Gastroesophageal sphincter (tissue), 4 donors: ENCODE measurements at regions not wholly inside any gene's neighbourhood (a gene's known extent, or its start where the extent isn't known, plus 50 kb on each side); places are given as distances from the start of the nearest gene placed in this dataset.

Experiments used
- ATAC-seq: fragments of 150-250 bp; one replicate; pipeline ENCODE4 v1.9.1; 2016; ENCODE audit warnings: mild to moderate bottlenecking, moderate library complexity
- H3K27ac ChIP-seq, 4 donors: fragments of 200-600 bp; sonication (generic) in 3 of 4; 1 replicate in 3 of 4; 2 replicates in 1 of 4; pipeline ENCODE4 v1.5.1; 2016 to 2019
- H3K27me3 ChIP-seq: fragments of 200-600 bp; sonication (generic); one replicate; pipeline ENCODE4 v1.5.1; 2019
- H3K36me3 ChIP-seq, 2 donors: fragments of 200-600 bp; sonication (generic); one replicate each; pipeline ENCODE4 v1.5.1; 2019; ENCODE audit warnings: control low read depth in 1 of 2
- H3K4me1 ChIP-seq, 3 donors: fragments of 200-600 bp; sonication (generic); 1 replicate in 2 of 3; 2 replicates in 1 of 3; pipeline ENCODE4 v1.5.1; 2016 to 2019; ENCODE audit warnings: control low read depth in 2 of 3
- H3K4me3 ChIP-seq, 2 donors: fragments of 200-600 bp; sonication (generic); one replicate each; pipeline ENCODE4 v1.5.1; 2019; ENCODE audit warnings: mild to moderate bottlenecking in 1 of 2, moderate library complexity in 1 of 2
- H3K9me3 ChIP-seq, 3 donors: fragments of 200-600 bp; sonication (generic); one replicate each; pipeline ENCODE4 v1.5.1; 2017 to 2019; ENCODE audit warnings: control low read depth in 2 of 3
- EP300 ChIP-seq: sonication (generic); formaldehyde crosslinking; IDR thresholded peaks from one replicate; pipeline ENCODE4 v1.6.1; 2017; ENCODE audit warnings: antibody characterized with exemption, mild to moderate bottlenecking
- POLR2A ChIP-seq, 2 donors: fragments of 450-650 bp; IDR thresholded peaks; one replicate each; pipeline ENCODE4 v1.6.1; 2017; ENCODE audit warnings: antibody characterized with exemption in 2 of 2, mild to moderate bottlenecking in 2 of 2, moderate library complexity in 1 of 2
- POLR2AphosphoS5 ChIP-seq: sonication (generic); formaldehyde crosslinking; IDR thresholded peaks from one replicate; pipeline ENCODE4 v1.6.1; 2017; ENCODE audit warnings: antibody characterized with exemption
- WGBS, 2 donors: methylation state at CpG; one replicate each; pipeline ENCODE4 v1.1.5; 2018; ENCODE audit warnings: low coverage in 1 of 2; 5-methylcytosine and 5-hydroxymethylcytosine counted together
- TF ChIP-seq, protein P1 (sequence below), 4 experiments: fragments of 200-600 bp in 2 of 4; fragments of 450-650 bp in 2 of 4; sonication (generic) in 1 of 4; IDR thresholded peaks; one replicate each; pipeline ENCODE4 v1.5.1; 2017 to 2019; ENCODE audit warnings: antibody characterized with exemption in 4 of 4, mild to moderate bottlenecking in 2 of 4, moderate library complexity in 2 of 4

DNA sequence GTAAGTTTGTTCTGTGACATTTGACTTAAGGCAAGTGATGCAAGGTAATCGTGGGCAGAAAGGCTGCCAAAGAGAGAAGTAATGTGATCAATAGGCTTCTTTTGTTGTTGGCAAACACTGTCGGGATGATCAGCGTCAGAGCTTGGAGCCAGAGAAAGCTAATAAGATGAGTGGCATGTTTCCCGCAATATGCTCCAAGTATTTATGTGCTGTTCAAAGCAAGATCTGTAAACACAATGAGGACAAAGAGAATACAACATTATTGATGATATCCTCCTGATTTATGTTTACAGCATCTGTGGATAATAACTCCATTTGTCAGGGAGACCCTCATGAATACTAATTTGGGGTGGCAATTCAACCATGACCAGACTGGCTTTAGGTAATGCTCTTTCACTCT, 603.3 kb downstream of the TDRD15 start:
- no peak for TF ChIP-seq EP300
- no peak for TF ChIP-seq POLR2AphosphoS5
- TF ChIP-seq, protein P1, sequence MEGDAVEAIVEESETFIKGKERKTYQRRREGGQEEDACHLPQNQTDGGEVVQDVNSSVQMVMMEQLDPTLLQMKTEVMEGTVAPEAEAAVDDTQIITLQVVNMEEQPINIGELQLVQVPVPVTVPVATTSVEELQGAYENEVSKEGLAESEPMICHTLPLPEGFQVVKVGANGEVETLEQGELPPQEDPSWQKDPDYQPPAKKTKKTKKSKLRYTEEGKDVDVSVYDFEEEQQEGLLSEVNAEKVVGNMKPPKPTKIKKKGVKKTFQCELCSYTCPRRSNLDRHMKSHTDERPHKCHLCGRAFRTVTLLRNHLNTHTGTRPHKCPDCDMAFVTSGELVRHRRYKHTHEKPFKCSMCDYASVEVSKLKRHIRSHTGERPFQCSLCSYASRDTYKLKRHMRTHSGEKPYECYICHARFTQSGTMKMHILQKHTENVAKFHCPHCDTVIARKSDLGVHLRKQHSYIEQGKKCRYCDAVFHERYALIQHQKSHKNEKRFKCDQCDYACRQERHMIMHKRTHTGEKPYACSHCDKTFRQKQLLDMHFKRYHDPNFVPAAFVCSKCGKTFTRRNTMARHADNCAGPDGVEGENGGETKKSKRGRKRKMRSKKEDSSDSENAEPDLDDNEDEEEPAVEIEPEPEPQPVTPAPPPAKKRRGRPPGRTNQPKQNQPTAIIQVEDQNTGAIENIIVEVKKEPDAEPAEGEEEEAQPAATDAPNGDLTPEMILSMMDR (IDR thresholded peaks at IDR 0.05), result no peak
- no peak for TF ChIP-seq POLR2A (IDR thresholded peaks at IDR 0.05)
- 67 to 85% methylated on average over 3 to 4 of the region's 4 CpGs for WGBS, 2 donors
- no peaks in the 10 kb centered on the region for H3K36me3 ChIP-seq
- no peak overlapping the region for H3K27ac ChIP-seq
- H3K4me3 ChIP-seq, result no peak overlapping the region
- peaks cover 7% of the 10 kb centered on the region for H3K27me3 ChIP-seq
- ATAC-seq, result no peak
- H3K9me3 ChIP-seq, result no peaks in the 10 kb centered on the region
- H3K4me1 ChIP-seq, result no peaks in the 10 kb centered on the region

DNA sequence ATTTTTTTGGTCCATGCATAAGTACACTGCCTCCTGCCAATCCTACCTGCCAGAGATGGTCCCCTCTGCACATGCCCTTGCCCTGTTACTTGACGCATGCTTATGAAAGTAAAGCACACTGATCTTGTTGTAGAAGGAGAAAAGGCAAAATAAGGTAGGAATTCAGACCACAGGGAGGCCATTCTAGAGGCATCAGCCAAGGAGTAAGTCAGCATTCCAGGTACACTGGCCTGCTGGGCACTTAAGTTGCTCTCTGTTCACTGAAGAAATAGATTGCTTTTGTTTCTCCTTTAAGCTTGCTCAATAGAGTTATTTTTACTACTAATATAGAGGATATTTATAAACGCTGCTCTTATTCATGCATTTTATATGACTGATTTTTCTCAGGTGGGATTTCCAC, 604.4 kb downstream of the TDRD15 start:
- Histone ChIP-seq H3K27ac (no peak overlapping the region), H3K4me1 (no peaks in the 10 kb centered on the region), H3K27me3 (peaks cover 3% of the 10 kb centered on the region), H3K9me3 (no peaks in the 10 kb centered on the region), H3K4me3 (no peak overlapping the region), H3K36me3 (no peaks in the 10 kb centered on the region)
- ATAC-seq, result no peak
- TF ChIP-seq EP300, result no peak
- TF ChIP-seq, protein P1 (IDR thresholded peaks at IDR 0.05), result no peak
- TF ChIP-seq POLR2AphosphoS5, result no peak
- no peak for TF ChIP-seq POLR2A (IDR thresholded peaks at IDR 0.05)
- WGBS, 2 donors, result 86 to 88% methylated on average over 1 to 2 of the region's 2 CpGs

DNA sequence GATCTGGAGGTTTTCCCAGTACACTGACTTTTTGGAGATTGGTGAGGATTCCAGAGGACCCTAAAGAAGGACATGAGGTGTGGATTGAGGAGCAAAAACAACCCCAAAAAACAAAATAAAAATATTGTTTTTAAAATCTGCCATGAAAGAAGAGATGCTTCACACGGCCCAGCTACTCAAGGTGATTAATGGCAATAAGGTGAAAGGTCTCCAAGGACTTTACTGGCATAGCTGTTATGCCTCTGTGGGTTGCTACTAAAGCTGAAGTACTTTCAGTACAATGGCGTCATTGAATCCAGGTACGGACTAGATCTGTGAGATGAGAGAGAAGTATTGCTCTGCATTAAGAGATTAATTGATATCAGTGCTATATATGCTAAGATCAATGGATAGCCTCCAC, 606.4 kb downstream of the TDRD15 start:
- no peak for TF ChIP-seq EP300
- TF ChIP-seq, protein P1 (IDR thresholded peaks at IDR 0.05), result no peak
- WGBS, 2 donors, result 71 to 73% methylated on average over 3 of the region's 3 CpGs
- H3K27me3 ChIP-seq, result no peaks in the 10 kb centered on the region
- H3K4me3 ChIP-seq, result no peak overlapping the region
- peaks cover 0 to 6% (median 0%) of the 10 kb centered on the region in 3 donors for H3K9me3 ChIP-seq
- H3K36me3 ChIP-seq, result no peaks in the 10 kb centered on the region
- no peaks in the 10 kb centered on the region for H3K4me1 ChIP-seq
- H3K27ac ChIP-seq, result no peak overlapping the region
- no peak for ATAC-seq

DNA sequence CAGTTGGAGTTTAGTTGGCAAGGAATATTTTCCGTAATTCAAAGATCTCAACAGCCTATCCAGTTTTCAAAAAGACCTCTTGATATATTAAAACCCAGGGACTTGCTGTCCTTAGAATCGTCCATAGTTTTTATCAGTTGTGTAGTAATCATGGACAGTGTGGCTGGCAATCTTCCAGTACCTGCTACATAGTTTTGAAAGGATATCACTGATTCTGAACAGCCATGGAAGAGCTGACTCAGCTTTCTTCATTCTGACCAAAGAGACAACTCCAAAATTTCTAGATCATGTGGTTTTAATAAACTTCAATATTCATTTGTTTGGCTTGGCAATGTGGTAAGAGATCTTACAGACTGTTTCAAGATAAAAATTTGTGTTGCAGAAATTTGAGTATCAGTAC, 616.7 kb downstream of the TDRD15 start:
- no peaks in the 10 kb centered on the region for H3K9me3 ChIP-seq
- 44 to 65% methylated on average over 2 of the region's 2 CpGs for WGBS, 2 donors
- no peaks in the 10 kb centered on the region for H3K27me3 ChIP-seq
- no peak for ATAC-seq
- H3K27ac ChIP-seq, result no peak overlapping the region
- H3K4me1 ChIP-seq, result no peaks in the 10 kb centered on the region
- no peak overlapping the region for H3K4me3 ChIP-seq
- TF ChIP-seq POLR2AphosphoS5 (no peak), POLR2A (IDR thresholded peaks at IDR 0.05) (no peak), EP300 (no peak)
- TF ChIP-seq, protein P1 (IDR thresholded peaks at IDR 0.05), result no peak
- H3K36me3 ChIP-seq, result no peaks in the 10 kb centered on the region

DNA sequence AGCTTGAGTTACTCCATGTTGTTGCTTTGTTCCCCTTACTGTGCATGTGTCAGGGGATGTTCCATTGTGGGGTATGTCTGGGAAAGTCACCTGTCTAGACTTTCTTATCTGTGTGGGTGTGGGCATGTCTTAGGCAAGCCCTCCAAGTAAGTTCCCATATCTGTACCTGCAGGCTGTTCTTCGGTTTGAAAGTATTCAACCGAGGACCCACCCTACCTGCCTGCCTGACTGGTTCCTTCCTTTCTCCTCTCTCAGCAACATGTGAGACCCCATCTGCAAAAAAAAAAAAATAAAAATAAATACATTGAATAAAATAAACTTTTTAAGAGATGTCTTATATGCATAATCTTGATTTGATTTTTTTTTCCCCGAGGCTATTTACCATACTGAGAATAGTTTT, 622.7 kb downstream of the TDRD15 start:
- no peak overlapping the region for H3K27ac ChIP-seq
- H3K9me3 ChIP-seq, result peaks cover 0 to 10% (median 0%) of the 10 kb centered on the region in 3 donors
- H3K4me3 ChIP-seq, result no peak overlapping the region
- H3K4me1 ChIP-seq, result no peaks in the 10 kb centered on the region
- H3K36me3 ChIP-seq, result no peaks in the 10 kb centered on the region
- TF ChIP-seq POLR2AphosphoS5 (no peak), POLR2A (IDR thresholded peaks at IDR 0.05) (no peak), EP300 (no peak)
- TF ChIP-seq, protein P1 (IDR thresholded peaks at IDR 0.05), result no peak
- WGBS, 2 donors, result 80 to 95% methylated on average over 2 to 3 of the region's 3 CpGs
- ATAC-seq, result no peak
- no peaks in the 10 kb centered on the region for H3K27me3 ChIP-seq
